Neural progenitor cell (in vitro differentiated cells): ENCODE measurements at regions not wholly inside any gene's neighbourhood (a gene's known extent, or its start where the extent isn't known, plus 50 kb on each side); places are given as distances from the start of the nearest gene placed in this dataset.

Experiments
- EZH2 ChIP-seq: fragments of 200-600 bp; sonication (generic); IDR thresholded peaks from 2 replicates; pipeline ENCODE4 v1.6.1; 2017; ENCODE audit warnings: antibody characterized with exemption, mild to moderate bottlenecking, moderate library complexity
- EZH2phosphoT487 ChIP-seq: fragments of 200-600 bp; sonication (generic); IDR thresholded peaks from 2 replicates; pipeline ENCODE4 v1.6.1; 2017; ENCODE audit warnings: antibody characterized with exemption
- TF ChIP-seq, protein P1 (sequence below): fragments of 200-600 bp; sonication (generic); IDR thresholded peaks from 2 replicates; pipeline ENCODE4 v1.5.1; 2017; ENCODE audit warnings: antibody characterized with exemption, mild to moderate bottlenecking

DNA sequence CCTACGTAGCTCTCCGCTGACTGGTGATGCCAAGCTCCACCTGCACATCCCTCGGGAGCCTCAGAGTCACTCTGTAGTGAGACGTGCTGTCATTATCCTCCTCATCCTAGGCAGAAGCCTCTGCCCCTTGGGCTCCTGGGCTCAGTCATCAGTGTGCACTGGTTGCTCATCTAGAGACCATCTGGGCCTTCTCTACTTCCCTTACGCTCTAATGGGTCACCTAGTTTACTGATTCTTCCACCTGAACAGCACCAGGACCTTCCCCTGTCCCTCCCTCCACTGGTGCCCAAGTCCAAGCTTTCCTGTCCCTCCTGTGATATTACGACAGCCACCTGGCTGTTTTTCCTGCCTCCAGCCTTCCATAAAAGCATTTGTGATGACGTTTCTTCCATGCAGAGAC, 136.1 kb upstream of the ERRFI1 start:
- TF ChIP-seq, protein P1, sequence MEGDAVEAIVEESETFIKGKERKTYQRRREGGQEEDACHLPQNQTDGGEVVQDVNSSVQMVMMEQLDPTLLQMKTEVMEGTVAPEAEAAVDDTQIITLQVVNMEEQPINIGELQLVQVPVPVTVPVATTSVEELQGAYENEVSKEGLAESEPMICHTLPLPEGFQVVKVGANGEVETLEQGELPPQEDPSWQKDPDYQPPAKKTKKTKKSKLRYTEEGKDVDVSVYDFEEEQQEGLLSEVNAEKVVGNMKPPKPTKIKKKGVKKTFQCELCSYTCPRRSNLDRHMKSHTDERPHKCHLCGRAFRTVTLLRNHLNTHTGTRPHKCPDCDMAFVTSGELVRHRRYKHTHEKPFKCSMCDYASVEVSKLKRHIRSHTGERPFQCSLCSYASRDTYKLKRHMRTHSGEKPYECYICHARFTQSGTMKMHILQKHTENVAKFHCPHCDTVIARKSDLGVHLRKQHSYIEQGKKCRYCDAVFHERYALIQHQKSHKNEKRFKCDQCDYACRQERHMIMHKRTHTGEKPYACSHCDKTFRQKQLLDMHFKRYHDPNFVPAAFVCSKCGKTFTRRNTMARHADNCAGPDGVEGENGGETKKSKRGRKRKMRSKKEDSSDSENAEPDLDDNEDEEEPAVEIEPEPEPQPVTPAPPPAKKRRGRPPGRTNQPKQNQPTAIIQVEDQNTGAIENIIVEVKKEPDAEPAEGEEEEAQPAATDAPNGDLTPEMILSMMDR: no peak
- TF ChIP-seq EZH2 (no peak), EZH2phosphoT487 (no peak)
